HG03097 (cell line): ENCODE measurements at regions not wholly inside any gene's neighbourhood (a gene's known extent, or its start where the extent isn't known, plus 50 kb on each side); places are given as distances from the start of the nearest gene placed in this dataset.
"Not testable (repeated sequence)": the region's sequence is repeated elsewhere in the genome, so short reads cannot be mapped to it uniquely, and the experiment has no call there.

ENCODE experiments used
- ATAC-seq: cut with Tn5 transposase; IDR thresholded peaks from one replicate; pipeline ENCODE4 v1.9.1; 2021; ENCODE audit not compliant: unreplicated experiment, low FRiP score

DNA sequence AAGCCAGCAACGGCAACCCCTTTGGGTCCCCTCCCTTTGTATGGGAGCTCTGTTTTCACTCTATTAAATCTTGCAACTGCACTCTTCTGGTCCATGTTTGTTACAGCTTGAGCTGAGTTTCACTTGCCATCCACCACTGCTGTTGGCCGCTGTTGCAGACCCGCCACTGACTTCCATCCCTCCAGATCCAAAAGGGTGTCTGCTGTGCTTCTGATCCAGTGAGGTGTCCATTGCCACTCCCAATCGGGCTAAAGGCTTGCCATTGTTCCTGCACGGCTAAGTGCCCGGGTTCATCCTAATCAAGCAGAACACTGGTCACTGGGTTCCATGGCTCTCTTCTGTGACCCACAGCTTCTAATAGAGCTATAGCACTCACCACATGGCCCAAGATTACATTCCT lies 615.1 kb downstream of the CETN3 start:
- not testable (repeated sequence) for ATAC-seq

GRCh38 chr5:89779734-89780133 lies 629.8 kb downstream of the CETN3 start:
- ATAC-seq: not testable (repeated sequence)

- ATAC-seq: no peak
These were observed 631.8 kb downstream of the CETN3 start for GRCh38 chr5:89777758-89778157.

GRCh38 chr5:89769975-89770374 lies 639.6 kb downstream of the CETN3 start:
- ATAC-seq: no peak

DNA sequence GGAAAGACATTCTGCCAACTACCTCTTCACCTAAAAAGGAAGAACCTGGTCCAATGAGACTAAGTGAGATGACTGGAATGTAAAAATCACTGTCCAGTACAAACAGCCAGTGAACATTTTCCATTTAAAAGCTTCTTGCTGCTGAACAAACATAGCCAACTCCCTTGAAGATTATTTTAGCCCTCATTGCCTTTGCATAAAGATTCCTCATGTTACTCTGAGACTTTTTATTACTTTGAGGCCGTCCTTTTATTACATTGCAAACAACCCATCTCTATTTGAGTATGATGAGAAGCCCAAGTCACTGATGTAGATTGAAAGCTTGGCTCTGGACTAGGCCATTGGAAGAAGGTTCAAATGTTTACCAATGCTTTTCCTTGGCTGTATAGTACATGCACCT lies 649.8 kb downstream of the CETN3 start:
- no peak for ATAC-seq

GRCh38 chr5:89758146-89758545 lies 651.4 kb downstream of the CETN3 start:
- no peak for ATAC-seq

DNA sequence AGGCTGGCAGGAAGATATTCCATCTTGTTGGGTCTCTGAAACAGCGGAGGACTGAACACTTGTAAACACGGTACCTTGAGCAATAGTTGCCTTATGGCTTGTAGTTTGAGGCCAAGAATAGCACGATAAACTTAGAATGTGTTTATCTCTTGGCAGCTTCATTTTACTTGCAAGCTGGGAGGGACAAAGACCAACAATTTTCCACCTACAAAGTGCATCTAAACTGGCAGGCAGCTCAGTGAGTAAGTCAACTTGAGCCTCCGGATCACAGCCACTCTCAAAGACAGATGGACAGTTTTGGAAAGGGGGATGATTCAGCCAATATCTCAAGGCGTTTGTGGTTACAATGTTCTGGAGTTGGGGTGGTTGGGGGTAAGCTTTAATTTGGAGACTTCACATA lies 652.6 kb downstream of the CETN3 start:
- ATAC-seq: no peak

DNA sequence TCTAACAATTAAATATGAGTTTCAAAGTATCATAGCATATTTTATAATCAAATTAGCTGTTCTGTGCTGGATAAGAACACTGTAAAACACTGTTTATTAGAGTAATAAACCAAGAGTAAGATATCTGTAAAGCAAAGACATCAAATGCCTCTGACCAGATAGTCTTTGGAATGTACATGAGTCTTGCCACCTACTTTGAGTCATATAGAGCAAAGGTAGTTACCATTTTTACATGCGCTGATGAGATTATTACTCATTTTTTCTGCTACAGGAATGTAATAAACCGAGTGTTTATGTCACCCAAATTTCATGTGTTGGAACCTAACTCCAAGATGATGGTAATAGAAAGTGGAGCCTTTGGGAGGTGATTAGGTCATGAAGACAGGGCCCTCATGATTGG lies 654.5 kb downstream of the CETN3 start:
- ATAC-seq: no peak

DNA sequence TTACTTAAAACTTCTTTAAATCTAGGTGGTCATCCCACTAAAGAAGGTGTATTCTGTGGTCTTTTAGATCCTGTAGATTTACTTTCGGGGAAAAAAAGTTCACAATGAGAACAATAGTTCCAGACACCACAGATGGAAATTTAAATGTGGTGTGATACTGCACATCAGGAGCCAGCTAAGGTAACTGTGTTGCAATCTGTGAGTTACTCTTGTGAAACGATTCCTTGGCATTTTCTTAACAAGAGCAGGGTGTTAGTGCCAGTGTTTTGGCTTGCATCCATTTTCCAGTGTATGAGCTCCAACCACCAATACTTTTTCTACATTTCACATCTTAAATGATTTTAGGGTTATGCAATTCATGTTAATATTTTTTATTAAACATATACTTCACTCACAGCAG lies 674.5 kb downstream of the CETN3 start:
- ATAC-seq: no peak

DNA sequence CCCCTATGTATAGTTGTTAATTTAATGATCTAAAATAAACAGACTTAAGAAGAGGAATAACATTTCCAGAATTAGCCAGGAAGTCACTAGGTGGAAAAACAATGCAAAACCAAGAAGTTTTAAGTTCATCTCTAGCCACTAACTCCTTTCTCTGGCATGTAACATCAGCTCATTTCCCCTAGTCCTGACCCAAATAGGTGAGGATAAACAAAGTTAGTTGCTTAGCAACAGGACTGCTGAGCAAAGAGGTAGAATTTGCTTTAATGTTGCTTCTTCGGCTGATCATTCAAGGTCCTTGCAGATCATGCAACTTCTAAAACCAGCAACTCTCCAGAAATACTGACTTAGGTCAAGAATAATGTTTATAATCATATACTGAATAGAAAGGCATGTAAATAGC lies 675.8 kb downstream of the CETN3 start:
- no peak for ATAC-seq

GRCh38 chr5:89729623-89730301 lies 679.8 kb downstream of the CETN3 start:
- ATAC-seq: no peak

GRCh38 chr5:89728750-89729149 lies 680.8 kb downstream of the CETN3 start:
- ATAC-seq: no peak

DNA sequence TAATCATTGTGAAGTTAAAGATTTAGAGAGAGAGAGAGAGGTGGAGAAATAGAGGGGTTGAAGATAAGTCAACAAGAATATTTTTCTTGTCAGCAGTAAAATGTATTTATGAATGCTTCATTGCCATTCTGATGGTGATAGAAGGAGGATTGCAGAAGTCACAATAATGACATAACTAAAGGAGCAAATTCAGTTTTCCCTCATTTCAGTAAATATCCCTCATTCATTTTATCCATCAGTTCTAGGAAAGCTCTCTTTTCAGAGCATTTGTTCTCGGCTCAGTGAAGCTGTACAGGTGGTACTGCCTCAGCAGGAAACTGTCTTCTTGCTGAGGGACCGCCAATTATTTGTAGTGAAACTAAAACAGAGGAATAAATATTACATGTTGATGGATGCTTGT lies 681.4 kb downstream of the CETN3 start:
- no peak for ATAC-seq

GRCh38 chr5:89724379-89725095 lies 685.0 kb downstream of the CETN3 start:
- no peak for ATAC-seq

GRCh38 chr5:89723907-89724306 lies 685.6 kb downstream of the CETN3 start:
- no peak for ATAC-seq

- no peak for ATAC-seq
These were observed 687.0 kb downstream of the CETN3 start for GRCh38 chr5:89722538-89722937.

- no peak for ATAC-seq
These were observed 687.6 kb downstream of the CETN3 start for GRCh38 chr5:89721931-89722330.

DNA sequence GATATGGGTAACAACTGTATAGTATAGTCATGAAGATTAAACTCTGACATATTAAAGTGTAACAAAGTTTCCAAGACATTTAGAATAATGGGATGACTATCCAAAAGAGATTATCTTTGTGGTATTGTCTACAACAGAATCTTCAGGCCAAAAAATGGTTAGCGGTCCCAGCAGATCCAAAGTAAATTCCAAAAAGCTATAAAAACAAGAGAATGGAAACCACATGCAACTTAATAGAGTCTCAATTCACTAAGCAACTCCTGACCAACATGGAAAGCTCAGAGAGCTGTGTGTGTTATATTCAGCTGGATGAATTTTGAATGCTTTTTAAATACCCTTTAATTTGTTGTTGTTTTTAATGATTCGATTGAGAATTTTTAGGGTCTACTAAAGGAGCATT lies 688.2 kb downstream of the CETN3 start:
- no peak for ATAC-seq

GRCh38 chr5:89712134-89712700 lies 697.3 kb downstream of the CETN3 start:
- no peak for ATAC-seq

- ATAC-seq: no peak
These were observed 698.0 kb downstream of the CETN3 start for GRCh38 chr5:89711526-89711925.

DNA sequence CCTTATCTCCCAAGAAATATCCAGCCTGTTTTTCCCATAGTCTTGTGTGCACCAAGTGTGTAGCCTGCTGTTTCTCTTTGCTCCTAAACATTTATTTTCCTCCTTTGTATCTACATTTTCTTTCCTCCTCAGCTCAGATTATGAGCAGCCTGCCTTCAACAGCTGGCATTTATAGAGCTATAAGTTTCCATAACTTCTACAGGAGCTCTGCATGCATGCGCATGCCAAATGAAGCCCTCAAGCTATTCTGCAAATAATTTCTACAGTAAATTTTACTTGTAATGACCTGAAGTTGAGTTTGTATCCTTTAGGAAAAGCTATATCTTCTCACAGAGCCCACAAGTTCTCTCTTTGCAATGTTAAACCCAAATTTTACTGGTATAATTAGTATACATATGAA lies 699.5 kb downstream of the CETN3 start:
- no peak for ATAC-seq

- ATAC-seq: no peak
These were observed 701.7 kb downstream of the CETN3 start for GRCh38 chr5:89707891-89708290.
